NCI-H1048 (cell line): ENCODE measurements at regions not wholly inside any gene's neighbourhood (a gene's known extent, or its start where the extent isn't known, plus 50 kb on each side); places are given as distances from the start of the nearest gene placed in this dataset.
A peak's percentile ranks its signal among the peaks of the same experiment; 100 is the strongest.
"Not testable (repeated sequence)": the region's sequence is repeated elsewhere in the genome, so short reads cannot be mapped to it uniquely, and the experiment has no call there.

ENCODE experiments used
- DNase-seq: peaks from one replicate; lab custom pipeline; 2025; lab: John Stamatoyannopoulos, UW

DNA sequence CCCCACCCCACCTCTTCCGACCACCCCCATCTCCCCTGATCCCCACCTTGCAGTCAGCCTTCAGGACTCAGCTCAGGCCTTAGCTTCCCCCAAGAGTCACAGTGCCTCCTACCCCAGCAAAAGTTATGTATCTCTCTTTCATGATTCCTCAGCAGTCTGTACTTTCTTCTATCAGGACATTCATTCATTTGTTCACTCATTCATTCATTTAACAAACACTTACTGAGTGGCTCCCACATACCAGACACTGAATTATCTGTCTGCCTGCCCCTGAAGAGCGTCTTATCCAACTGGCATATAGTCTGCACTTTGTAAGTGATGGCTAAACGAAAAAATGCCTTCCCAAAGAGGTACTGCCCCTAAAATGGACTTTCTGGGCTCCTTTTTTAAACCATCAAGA lies 114.4 kb upstream of the SLC35F3 start:
- no peak for DNase-seq

- DNase-seq = peak; percentile 23
Observed at GRCh38 chr1:233790662-233791371, 113.7 kb upstream of the SLC35F3 start.

DNA sequence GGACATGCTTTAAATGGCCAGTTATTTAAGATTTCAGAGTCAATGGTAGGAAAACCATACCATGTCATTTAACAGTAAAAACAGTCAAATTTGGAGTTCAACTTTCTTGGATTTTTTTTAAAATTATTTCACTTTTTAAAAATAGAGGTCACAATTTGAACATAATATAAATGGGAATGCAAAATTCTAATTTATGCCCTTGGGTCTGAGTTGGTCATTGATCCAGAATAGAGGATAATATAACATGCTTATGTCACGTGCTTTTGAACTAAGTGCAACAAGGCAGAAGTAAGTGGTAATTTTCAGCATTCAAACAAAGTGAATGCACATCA lies 113.1 kb upstream of the SLC35F3 start:
- no peak for DNase-seq

DNA sequence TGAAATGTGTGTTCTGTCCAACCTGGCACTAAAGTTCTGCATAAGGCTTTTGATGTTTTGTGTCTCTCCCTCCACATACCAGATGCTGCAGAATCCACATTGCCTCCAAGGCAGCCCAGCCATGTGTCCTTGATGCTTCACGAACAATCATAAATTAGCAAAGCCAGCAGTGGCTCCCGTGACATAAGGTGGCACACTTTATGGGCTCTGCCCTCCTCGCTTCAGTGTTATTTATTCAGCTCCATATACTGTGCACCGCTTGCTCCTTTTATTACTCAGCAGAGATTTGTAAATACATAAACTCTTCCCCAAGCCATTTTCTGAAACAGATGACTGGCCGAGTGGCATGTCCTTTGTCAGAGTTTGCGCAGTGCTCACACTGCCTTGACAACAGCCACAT lies 112.8 kb upstream of the SLC35F3 start:
- no peak for DNase-seq

DNA sequence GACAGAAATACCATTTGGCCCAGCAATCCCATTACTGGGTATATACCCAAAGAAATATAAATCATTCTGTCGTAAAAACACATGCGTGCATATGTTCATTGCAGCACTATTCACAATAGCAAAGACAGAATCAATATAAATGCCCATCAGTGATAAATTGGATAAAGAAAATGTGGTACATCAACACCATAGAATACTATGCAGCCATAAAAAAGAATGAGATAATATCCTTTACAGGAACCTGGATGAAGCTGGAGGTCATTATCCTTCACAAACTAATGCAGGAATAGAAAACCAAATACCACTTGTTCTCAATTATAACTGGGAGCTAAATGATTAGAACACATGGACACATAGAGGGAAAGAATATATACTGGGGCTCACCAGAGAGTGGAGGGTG lies 109.6 kb upstream of the SLC35F3 start:
- no peak for DNase-seq

DNA sequence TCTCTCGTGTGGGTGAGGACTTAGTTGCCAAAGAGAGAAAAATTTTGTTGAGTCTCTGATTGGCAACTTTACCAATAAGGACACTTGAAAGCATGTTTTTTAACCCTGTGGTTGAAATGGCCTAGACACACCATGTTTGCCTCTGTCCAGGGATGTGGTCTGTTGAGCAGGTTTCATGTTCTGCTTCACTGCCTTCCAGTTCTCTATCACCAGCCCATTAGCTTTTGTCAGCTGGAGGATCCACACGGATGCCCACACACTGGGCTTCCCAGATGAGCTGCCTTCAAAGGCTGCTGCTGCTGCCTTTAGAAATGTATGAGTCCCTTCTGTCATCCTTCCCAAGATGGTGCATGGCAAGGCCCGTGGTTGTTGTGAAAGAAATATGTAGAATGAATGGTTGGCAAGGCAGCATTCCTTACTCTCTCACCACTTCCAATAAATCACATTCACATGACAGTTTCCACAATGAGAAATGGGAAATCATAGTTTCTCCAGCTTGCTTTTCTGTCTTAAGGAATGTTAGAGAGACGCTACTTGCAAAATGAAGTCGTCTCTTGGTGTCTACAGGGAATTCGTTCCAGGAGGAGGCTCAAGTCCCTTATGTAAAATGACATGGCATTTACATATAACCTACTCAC lies 108.2 kb upstream of the SLC35F3 start:
- no peak for DNase-seq

DNA sequence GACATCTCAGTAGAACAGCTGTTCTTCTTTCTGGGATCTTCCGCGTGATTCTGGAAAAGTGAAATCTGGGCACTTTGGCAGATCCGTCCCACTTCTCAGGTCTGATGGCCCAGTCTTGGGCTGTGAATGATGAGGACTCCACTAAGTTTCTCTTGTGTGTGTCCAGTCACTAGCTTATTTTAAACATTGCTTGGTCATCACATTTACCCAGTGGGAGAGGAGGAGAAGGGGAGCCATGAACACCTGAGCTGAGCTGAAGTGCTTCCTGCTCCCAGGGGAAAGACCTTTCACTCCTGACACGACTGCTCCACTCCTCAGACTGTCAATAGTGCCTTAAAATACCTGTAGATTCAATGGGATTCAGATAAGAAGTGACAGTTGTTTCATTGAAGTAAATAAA lies 101.9 kb upstream of the SLC35F3 start:
- no peak for DNase-seq

DNA sequence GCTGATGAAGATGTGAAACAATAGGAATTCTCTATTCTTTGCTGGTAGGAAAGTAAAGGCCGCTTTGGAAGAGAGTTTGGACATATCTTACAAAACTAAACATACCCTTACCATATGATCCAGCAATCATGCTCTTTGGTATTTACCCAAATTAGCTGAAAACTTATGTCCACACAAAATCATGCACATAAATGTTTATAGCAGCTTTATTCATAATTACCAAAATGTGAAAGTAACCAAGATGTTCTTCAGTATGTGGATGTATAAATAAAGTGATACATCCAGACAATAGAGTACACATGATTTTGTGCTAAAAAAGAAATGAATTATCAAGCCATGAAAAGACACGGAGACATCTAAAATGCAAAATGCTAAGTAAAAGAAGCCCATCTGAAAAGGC lies 98.7 kb upstream of the SLC35F3 start:
- no peak for DNase-seq

DNA sequence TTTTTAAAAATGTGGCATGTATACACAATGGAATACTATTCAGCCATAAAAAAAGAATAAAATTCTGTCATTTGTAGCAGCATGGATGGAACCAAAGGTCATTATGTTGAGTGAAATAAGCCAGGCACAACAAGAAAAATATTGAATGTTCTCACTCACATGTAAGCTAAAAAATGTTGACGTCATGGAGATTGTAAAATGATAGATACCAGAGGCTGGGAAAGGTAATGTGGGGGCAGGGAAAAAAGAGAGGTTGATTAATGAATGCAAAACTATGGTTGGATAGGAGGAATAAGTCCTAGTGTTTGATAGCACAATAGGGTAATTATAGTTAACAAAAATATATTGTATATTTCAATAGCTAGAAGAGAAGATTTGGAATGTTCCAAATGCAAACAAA lies 89.1 kb upstream of the SLC35F3 start:
- DNase-seq = no peak

DNA sequence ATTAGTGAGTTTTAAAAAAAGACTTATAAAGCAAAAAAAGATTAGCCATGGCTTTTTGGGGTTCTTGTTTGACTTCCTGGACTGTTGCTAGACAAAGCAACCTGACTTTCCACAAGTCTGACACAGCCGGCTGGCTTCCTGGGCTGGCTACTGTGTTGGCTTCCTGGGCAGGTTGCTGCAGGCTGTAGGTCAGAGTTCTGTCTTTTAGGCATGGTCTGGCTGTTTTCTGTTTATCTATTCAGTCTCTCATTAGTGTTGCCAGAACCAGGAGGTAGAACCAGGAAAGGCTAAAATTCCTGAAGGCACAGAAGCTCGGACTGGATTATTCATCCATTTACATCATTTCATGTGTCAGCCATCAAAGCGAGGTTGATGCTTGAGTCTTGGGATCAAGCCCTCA lies 88.6 kb upstream of the SLC35F3 start:
- no peak for DNase-seq

GRCh38 chr1:233816348-233816747 lies 88.1 kb upstream of the SLC35F3 start:
- DNase-seq = no peak

- no peak for DNase-seq
Observed at GRCh38 chr1:233819042-233819441, 85.4 kb upstream of the SLC35F3 start.

- not testable (repeated sequence) for DNase-seq
Observed at GRCh38 chr1:233824179-233824578, 80.3 kb upstream of the SLC35F3 start.

- DNase-seq = not testable (repeated sequence)
Observed at GRCh38 chr1:233827937-233828336, 76.5 kb upstream of the SLC35F3 start.

- no peak for DNase-seq
Observed at GRCh38 chr1:233828480-233828879, 76.0 kb upstream of the SLC35F3 start.

DNA sequence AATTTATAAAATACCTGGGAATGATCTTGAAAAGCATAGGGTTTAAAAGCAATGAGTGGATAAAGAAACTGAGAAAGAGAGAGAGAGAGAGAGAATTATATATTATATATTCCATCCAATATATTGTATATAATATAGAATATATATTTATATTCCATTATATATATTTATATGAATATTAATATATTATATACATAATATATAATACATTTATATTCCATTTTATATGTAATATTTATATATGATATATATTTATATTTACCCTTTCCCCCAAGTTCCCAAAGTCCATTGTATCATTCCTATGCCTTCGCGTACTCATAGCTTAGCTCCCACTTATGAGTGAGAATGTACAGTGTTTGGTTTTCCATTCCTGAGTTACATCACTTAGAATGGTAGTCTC lies 69.9 kb upstream of the SLC35F3 start:
- no peak for DNase-seq

GRCh38 chr1:233838207-233838606 lies 66.3 kb upstream of the SLC35F3 start:
- DNase-seq = not testable (repeated sequence)

DNA sequence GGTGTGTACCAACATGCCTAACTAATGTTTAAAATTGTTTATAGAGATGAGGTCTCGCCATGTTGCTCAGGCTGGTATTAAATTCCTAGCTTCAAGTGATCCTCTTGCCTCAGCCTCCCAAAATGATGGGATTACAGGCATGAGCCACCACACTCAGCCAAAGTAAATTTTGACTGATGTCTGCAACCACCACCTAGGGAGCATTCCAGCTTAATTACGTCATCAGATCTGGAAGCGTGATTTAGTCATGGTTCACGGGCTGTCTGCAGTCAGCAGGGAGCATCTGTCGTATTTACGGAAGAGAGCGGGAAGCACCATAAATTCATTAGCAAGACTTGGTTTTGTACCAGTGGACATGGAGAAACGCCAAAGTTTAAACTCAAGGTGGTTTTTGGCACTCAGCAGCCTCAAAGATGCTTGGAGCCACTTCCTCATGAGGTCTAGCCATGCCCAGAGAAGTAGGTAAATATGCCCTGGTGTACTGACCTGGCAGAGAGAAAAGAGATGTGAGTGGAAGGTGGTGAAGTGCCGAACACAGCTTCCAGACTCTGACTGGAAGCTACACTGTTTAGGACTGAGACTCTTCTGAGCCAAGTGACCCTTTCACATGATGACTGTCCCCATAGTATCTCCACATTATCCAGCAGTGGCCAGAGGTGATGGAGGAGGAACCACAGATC lies 60.8 kb upstream of the SLC35F3 start:
- DNase-seq = no peak

DNA sequence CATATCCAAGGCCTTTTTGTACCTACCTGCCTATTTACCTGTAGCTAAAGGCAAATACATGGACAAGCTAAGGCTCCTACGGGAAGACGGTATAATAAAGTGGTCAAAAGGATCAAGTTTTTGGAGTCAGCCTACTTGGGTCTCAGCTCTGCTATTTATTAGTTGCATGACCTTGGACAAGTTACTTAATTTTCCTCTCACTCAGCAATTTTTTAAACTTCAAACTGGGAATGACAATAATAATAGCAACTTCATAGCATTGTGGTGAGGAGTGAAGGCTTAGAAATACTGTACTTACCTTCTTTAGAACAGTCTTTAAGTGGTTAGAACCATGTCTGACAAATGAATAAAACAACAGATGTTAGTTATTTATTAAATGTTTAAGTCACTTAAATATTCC lies 60.2 kb upstream of the SLC35F3 start:
- no peak for DNase-seq

DNA sequence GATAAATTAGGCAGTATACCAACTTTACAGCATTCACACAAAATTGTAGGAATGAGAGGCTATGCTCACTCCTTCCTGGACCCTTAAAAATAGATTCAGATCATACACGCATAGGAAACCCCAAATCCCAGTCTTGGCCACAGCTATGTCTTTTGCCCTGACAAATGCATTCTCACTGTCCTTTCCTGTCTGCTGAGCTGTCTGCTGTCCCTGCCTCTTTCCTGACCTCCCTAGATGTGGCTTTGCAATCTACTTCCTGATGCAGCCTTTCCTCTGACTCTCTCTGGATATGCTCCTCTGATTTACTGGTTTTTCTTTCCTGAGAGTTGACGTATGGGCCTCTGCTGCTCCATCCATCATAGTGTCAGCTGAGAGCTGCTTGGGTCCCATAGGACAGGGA lies 59.8 kb upstream of the SLC35F3 start:
- DNase-seq = no peak
